GM18870 (cell line): ENCODE measurements at regions not wholly inside any gene's neighbourhood (a gene's known extent, or its start where the extent isn't known, plus 50 kb on each side); places are given as distances from the start of the nearest gene placed in this dataset.
"Not testable (repeated sequence)": the region's sequence is repeated elsewhere in the genome, so short reads cannot be mapped to it uniquely, and the experiment has no call there.

Experiments
- ATAC-seq: cut with Tn5 transposase; IDR thresholded peaks from one replicate; pipeline ENCODE4 v1.9.1; 2021; ENCODE audit warnings: moderate library complexity; ENCODE audit not compliant: unreplicated experiment

DNA sequence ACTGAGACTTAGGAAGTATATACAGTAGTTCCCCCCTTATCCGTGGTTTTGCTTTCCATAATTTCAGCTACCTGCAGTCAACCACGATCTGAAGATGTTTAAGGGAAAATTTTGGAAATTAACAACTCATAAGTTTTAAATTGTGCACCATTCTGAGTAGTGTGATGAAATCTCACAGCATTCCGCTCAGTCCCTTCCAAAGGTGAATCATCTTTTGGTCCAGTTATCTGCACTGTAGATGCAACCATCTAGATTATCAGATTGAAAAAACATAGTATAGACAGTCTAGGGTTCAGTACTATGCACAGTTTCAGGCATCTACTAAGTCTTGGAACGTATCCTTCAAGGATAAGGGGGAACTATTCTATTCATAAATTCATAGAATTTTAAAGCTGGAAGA, 109.0 kb downstream of the ANXA3 start:
- no peak for ATAC-seq

DNA sequence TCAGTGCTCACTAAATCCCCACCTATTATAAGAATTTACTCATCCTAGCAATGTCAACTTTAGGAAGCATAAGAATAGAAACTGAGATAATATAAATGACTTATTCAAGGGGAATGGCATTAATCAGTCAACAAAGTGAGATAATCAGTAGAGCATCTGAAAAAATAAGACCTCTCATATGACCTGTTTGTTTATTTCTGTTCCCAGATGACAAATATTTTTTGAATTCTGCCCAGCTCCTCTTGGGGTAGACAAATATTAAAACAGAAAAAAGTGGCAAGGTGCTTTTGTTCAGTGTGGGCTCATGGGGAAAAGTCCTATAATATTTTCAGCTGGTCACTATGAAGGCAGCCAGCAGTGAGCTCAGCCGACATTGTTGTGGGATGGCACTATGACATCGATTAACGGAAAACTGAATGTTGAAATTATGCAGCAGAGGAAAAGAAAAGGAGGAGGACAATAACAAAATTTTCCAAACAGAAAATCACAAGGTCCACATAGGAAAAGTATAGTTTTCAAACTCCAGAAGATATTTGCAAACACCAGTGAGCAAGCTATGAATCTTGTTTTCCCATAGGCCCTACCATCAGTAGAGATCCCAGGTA, 109.6 kb downstream of the ANXA3 start:
- ATAC-seq, result no peak

- ATAC-seq, result peak; percentile 79
Measured at GRCh38 chr4:78661921-78662521, 110.5 kb downstream of the ANXA3 start.

- no peak for ATAC-seq
Measured at GRCh38 chr4:78662658-78663057, 111.1 kb downstream of the ANXA3 start.

GRCh38 chr4:78664296-78664695, 111.9 kb upstream of the BMP2K start:
- ATAC-seq, result not testable (repeated sequence)

- ATAC-seq, result no peak
Measured at GRCh38 chr4:78665216-78665770, 110.9 kb upstream of the BMP2K start.

- no peak for ATAC-seq
Measured at GRCh38 chr4:78666830-78667258, 109.3 kb upstream of the BMP2K start.

GRCh38 chr4:78667325-78667724, 108.8 kb upstream of the BMP2K start:
- no peak for ATAC-seq

DNA sequence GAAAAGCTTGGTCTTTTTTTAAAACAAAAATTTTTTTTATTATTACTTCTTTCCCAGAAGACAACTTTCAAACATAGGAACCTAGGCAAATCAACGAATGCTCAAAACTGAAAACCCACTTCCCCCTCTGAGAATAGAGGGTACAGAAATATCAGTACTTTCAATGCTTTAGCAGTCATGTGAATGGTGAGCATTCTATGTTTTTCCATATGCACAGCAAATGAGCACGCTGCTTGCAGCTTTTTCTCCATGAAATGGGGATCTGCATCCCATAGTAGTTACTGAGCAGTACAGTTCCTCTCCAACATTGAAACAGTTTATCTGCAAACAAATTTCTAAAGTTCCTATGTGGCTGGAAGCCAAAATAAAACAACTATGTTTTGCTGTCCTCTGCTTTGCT, 108.4 kb upstream of the BMP2K start:
- ATAC-seq, result peak; percentile 94

DNA sequence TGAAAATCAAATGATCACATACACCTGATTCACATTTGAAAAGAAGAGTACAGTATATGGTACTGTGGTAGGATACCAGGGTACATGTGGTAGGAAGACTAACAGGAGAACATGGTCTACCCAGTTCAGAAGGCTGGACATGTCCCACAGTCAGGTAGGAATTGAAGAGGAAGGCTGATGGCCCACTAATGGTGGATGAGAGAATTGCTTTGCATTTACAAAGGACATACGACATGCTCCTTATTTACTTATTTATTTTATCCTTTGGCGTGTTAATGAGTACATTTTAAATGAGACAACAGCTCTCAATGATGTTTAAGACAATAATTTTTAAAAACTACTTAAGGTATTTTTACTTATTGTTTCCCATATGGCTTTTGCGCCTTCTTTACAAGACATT, 106.7 kb upstream of the BMP2K start:
- no peak for ATAC-seq

GRCh38 chr4:78671903-78672815, 104.0 kb upstream of the BMP2K start:
- no peak for ATAC-seq

GRCh38 chr4:78673337-78673736, 102.8 kb upstream of the BMP2K start:
- no peak for ATAC-seq

GRCh38 chr4:78675325-78675724, 100.8 kb upstream of the BMP2K start:
- no peak for ATAC-seq

GRCh38 chr4:78682070-78682469, 94.1 kb upstream of the BMP2K start:
- ATAC-seq, result no peak

DNA sequence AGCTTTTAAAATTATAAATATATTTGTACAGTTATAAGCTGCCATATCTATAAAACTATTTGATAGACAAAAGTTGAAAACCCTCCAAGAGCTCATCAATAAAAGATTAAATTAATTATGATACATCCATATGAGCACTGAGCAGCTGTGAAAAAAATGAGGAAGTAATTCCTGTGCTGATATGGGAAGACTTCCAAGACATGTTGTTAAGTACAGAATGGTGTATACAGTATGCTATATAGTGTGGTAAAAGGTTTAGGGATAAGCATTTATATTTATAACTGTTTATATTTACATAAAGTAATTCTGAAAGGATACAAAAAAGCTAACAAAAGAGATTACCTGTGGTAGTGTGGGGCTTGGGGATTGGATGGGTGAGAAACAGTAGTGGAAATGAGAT, 92.8 kb upstream of the BMP2K start:
- no peak for ATAC-seq

DNA sequence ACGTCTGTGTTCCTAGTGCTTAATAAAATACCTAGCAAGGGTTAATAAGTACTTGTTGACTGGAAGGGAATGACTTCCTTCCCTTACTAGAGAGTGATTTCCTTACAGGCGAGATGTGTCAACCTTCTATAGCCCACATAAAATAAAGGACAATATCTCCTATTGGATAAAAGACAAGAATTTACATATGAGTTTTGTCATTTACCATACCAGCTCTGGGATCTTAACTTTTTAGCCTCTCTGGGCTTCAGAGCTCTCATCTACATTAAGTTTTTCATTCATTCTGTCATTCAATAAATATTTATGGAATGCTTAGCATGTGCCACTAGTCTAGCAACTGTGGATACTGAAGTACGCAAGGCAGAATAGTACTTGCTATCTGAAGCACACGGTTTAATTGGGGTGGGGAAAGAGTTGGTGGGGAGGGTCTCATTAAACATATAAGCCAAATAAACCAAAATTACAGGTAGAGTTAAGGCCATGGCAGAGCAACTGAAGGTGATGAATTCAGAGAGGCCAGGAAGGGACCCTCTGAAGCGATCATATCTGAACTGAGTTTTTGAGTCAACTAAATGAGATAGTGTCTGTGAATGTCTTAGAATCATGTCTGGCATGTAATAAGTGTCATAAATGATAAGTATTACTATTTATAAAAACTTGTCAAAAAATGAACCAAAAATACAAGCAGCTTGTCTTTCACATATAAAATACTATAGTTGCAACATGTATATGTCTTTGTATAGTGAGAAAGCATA, 91.6 kb upstream of the BMP2K start:
- ATAC-seq, result no peak

- no peak for ATAC-seq
Measured at GRCh38 chr4:78687818-78688217, 88.3 kb upstream of the BMP2K start.

GRCh38 chr4:78688366-78688765, 87.8 kb upstream of the BMP2K start:
- ATAC-seq, result no peak

- no peak for ATAC-seq
Measured at GRCh38 chr4:78689261-78689660, 86.9 kb upstream of the BMP2K start.

DNA sequence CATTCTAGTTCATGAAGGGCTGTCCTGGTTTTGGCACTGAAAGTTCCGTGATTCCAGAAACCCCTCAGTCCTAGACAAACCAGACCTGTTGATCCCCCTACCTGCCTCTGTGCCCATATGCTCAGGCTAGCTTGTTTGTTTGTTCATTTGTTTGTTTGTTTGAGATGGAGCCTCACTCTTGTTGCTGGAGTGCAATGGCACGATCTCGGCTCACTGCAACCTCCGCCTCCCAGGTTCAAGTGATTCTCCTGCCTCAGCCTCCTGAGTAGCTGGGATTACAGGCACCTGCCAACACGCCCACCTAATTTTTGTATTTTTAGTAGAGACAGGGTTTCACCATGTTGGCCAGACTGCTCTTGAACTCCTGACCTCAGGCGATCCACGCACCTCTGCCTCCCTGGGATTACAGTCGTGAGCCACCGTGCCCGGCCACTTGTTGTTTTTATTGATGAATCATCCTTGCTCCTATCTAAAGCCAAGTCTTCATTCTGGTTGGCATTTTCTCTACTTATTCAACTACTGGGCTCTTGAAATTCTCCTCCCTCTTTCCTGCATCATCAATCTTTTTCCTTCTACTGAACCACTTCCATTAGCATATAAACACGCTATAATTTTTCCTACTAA, 86.3 kb upstream of the BMP2K start:
- no peak for ATAC-seq
